LoVo (cell line): ENCODE measurements at regions not wholly inside any gene's neighbourhood (a gene's known extent, or its start where the extent isn't known, plus 50 kb on each side); places are given as distances from the start of the nearest gene placed in this dataset.
"Not testable (repeated sequence)": the region's sequence is repeated elsewhere in the genome, so short reads cannot be mapped to it uniquely, and the experiment has no call there.

Experiments used
- DNase-seq: peaks from one replicate; pipeline ENCODE4 v3.0.0-alpha.2; 2016; ENCODE audit warnings: low spot score

DNA sequence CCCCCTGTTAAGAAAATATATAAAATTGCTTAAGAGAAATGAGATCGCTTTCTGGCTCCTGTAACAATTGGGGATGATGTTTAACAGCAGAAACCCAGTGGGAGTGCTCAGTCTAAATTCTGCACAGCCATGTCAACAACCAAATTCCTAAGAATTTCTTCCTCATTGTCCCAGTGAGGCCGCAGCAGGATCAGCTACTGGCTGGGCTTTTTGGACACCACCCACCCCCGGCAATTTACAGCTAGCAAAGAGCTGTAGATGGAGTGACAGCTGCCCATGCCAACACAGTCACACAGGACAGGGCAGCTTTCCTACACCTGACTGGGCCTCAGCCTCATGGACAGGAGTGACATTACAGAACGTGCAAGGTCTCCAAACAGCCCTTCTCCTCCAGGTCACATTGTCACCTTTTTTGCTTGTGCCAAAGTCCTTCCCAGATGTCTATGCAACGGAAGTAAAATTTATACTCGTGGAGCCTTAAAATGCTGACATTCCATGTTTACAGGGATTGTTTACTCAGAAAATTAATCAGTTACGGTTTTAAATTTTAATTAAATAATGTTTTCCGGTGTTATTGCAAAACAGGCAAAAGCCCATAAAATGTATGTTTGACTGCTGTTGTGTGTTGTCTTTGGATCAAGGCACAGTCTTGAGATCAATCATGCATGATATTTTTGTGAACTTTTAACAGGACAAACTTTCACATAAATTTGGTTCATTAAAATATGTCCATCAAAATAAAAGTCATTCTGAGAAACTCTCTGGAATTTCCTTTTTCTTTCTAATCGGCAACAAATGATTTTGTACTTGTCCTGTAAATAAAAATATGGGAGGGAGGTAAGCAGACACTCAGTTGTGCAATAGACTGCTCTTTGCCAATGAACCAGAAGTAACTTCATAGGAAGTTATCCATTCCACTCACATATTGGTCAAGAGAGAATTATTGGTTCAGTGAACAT, 943.2 kb downstream of the MCTP2 start:
- no peak for DNase-seq

DNA sequence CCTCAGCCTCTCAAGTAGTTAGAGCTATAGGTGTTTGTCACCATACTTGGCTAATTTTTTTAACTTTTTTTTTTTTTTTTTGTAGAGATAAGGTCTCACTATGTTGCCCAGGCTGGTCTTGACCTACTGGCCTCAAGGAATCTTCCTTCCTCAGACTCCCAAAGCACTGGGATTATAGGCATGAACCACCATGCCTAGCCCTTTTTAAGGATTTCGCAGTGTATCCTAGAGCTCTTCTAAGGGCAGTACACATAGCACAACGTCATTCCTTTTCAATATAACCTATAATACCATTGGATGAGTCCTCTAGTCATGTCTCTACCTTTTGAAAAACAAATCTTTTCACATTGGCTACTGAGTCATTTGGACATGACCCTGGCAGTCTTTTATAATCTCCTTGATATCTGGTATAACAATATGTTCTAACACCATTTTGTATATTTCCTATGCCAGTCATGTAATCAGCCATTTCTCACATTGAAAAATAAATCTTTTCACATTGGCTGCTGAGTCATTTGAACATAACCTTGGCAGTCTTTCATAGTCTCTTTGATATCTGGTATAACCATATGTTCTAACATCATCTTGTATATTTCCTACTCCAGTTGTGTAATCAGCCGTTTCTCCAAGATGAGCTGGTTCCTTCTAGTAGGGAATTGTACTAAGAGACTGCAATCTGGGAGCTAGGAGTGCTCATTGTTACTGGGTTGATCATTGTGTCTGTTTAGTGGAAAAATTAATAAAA, 944.7 kb downstream of the MCTP2 start:
- no peak for DNase-seq

DNA sequence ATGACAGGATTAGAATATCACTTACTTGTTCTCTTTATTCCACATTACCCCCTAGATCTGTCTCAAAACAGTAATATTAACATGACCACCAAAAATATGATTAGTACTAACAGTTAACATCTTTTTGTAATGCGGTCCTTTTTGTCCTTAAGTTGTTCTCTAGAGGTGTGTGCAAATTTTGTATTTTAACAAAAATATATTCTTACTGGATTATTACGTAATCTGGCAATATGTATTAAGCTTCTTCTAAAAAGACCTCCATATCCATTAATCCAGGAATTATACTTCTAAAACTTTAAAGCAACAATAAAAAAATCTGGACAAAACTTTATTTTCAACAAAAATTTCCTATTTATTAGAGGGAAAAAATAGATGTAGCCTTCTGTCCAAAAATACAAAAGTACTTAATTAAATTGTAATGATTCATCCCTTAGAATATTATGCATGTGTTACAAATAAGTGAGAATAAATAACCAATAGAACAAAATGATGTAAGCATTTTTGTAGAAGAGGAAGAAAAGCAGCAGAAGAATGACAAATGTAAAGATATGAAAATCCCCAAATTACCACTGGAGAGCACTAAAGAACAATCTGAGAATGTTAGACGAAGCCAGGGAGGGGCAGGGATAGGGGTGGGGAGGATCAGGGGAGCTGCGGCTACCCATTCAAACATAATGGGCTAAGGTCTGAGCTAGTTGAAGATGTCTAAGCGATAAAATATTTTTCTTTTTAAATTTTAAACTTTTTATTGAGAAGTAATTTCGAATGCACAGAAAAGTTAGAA, 945.6 kb downstream of the MCTP2 start:
- no peak for DNase-seq

DNA sequence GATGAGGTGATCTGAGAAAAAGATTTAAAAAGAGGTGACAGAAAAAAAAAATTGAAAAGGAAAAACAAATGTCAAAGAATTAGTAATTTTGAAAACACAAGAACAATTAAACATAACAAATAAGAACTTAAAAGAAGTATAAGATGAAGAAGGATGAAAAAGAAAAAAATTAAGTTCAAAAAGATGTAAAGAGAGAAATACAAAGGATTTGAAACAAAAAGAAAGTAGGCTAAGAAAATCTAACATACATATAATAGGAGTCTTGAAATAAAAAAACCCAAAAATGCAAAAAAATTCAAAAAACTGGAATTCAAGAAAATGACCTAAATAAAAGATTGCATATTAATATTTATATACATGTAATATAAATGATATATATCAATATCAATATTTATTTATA, 949.2 kb downstream of the MCTP2 start:
- DNase-seq = no peak

DNA sequence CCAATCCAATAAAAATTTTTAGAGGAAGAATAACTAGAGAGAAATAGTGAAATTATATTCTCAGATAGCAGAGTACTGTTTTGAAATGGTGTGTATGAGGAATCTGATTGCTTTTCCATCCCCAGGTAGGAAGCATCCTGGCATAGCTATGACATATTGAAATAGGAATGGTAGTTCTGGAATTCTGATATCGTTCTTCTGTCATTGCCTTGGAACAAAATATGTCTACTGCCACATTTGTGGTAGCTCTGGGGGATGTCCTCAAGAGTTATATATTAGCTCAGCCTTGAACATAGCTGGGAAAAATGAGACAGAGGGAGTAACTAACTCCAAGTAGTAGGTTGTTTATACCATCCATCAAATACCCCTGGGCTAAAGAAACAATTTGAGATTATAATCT, 950.7 kb downstream of the MCTP2 start:
- no peak for DNase-seq

DNA sequence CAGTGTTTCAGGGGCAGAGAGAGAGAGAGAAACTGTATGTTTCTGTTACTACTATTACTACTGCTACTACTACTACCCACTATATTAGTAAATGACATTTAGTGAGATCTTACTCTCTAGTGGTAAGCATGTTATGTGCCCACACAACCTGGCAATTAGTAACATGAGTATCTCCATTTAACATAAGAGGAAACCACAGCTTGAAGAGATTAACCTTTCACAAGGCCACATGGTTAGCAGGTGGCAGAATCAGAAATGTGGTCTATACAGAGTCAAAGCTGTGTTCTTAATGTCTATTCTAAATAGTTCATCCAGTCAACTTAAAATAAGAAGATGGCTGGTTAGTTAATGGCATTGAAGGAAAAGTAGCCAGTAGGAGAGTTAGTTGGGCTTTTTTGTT, 961.6 kb downstream of the MCTP2 start:
- no peak for DNase-seq

DNA sequence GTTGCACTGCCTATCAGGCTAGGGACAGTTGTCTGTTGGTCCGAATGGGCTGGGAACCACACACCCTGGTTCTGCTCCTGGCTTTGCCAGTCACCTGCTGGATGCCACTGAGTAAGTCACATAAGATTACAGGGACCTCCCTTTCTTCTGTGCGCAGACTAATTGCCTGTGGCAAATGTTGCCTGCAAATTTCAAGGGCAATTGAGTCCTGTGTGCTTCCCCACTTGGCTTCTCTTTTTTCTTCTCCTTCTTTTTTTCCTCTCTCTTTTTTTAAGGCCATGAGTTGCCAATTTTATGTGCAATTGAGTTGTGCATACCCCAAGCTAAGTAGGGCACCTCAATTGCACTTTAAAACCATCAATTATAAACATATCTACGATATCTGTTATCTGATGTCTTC, 963.4 kb downstream of the MCTP2 start:
- no peak for DNase-seq

DNA sequence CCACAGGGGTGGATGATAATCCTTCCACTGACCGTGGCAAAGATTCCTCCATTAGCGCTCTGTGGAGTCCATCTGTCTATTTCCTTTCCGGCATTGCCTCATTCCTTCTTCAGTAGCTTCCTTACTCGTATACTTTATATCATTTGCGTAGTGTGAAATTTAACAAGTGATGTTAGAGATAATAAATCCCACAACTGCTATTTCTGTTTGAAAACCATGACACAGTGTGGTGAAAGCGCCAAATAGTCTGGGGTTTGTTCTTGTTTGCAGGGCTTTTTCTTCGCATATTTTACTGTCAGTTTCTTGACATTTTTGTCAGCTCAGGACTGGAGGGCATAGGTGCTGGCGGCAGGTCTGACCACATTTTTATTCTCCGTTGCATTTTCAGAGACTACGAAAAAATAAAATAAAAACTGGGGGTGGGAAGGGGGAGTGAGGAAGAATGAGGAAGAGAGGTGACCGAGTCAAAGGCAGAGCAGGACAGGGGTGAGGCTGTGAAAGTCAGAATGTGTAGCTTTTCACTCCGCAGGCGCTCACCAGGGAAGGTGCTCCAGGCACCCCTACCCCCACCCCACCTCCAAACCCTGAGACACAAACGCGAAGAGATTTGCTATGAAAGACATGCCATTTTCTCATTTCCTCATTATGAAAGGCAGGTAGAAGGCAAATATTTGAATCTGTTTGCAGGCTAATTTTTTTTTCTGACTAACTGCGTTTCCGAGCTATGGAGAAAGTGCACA, 965.0 kb downstream of the MCTP2 start:
- no peak for DNase-seq

DNA sequence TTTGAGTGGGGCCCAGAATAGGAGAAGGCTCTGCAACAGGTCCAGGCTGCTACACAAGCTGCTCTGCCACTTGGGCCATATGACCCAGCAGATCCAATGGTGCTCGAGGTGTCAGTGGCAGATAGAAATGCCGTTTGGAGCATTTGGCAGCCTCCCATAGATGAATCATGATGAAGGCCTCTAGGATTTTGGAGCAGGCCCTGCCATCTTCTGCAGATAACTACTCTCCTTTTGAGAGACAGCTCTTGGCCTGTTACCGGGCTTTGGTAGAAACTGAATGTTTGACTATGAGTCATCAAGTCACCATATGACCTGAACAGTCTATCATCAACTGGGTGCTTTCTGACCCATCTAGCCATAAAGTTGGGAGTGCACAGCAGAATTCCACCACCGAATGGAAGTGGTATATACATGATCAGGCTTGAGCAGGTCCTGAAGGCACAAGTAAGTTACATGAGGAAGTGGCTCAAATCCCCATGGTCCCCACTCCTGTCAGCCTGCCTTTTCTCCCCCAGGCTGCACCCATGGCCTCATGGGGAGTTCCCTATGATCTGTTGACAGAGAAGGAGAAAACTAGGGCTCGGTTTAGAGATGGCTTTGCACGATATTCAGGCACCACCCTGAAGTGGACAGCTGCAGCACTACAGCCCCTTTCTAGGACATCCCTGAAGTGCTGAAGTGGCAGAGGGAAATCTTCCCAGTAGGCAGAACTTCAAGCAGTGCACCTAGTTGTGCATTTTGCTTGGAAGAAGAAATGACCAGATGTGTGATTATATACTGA, 971.4 kb downstream of the MCTP2 start:
- no peak for DNase-seq

DNA sequence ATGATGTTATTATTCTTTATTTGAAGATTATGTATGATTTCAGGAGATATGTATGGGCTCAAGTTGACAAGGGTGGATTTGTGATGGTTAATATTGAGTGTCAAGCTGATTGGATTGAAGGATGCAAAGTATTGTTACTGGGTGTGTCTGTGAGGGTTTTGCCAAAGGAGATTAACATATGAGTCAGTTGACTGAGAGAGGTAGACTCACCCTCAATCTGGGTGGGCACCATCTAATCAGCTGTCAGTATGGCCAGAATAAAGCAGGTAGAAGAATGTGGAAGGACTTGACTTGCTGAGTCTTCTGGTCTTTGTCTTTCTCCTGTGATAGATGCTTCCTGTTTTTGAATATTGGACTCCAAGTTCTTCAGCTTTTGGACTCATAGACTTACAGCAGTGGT, 973.7 kb downstream of the MCTP2 start:
- no peak for DNase-seq

DNA sequence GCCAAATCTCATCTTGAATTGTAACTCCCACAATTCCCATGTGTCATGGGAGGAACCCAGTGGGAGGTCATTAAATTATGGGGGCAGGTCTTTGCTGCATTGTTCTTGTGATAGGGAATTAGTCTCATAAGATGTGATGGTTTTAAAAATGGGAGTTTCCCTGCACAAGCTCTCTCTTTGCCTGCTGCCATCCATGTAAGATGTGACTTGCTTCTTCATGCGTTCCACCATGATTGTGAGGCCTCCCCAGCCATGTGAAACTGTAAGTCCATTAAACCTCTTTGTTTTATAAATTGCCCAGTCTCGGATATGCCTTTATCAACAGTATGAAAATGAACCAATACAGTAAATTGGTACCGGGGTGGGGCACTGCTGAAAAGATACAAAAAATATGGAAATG, 974.5 kb downstream of the MCTP2 start:
- not testable (repeated sequence) for DNase-seq

DNA sequence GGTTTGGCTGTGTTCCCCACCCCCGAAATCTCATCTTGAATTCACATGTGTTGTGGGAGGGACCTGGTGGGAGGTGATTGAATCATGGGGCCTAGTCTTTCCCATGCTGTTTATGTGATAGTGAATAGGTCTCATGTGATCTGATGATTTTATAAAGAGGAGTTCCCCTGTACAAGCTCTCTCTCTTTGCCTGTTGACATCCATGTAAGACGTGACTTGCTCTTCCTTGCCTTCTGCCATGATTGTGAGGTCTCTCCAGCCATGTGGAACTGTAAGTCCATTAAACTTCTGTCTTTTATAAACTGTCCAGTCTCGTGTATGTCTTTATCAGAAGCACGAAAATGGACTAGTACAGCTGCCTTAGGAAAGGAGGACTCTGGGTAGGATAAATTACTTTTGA, 976.7 kb downstream of the MCTP2 start:
- DNase-seq = no peak

DNA sequence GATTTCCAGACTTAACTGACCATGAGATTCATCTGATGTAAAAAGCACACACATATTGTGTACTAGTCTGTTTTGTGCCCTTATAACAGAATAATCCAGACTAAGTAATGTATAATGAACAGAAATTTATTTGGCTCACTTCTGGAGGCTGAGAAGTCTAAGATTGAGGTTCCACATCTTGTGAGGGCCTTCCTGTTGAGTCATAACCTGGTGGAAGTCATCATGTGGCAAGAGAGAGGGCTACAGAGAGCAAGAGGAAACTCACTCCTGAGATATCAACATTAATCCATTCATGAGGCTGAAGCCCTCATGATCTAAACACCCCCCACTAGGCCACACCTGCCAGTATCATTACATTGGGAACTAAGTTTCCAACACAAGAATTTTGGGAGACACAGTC, 977.6 kb downstream of the MCTP2 start:
- no peak for DNase-seq

DNA sequence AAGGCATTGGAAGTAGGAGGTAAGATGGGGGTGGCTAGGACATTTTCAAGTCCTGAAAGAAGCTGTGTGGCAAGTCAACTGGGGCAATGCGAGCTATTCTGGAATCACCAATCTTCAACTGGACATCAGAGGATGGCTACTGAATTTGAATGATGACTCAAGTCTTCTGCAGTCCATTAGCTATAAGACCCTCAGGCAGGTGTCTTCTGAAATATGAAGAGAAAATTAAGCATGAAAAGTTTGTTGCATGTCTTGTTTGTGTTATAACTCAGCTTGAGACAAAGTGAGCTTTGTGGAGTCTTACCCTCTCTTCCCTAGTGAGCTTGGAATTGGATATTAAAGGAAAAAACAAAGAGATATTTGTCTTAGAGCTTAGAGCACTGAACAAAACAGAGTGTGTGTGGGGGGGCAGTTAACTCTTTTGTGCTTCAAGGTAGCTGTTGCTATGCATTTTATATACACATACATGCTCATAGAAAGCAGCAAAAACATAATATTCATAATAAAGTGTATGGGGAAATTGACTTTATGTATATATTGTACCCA, 979.1 kb downstream of the MCTP2 start:
- DNase-seq = no peak

DNA sequence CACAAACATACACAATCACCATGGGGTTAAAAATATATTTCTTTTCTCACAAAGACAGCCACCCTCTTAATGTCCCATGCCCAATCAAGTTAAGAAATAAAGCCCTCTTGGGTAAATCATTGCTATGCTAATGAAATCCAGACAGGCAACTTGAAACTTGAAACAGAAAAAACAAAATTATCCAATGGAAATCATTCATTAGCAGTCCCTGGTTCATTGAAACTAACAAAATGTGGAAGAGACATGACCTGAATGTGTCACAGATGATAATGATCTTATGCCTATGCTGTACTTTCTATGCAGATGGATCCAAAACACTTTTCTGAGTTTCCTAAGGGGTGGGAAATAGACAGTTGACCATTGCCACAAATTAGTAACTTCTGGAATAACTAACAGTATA, 983.7 kb downstream of the MCTP2 start:
- no peak for DNase-seq

DNA sequence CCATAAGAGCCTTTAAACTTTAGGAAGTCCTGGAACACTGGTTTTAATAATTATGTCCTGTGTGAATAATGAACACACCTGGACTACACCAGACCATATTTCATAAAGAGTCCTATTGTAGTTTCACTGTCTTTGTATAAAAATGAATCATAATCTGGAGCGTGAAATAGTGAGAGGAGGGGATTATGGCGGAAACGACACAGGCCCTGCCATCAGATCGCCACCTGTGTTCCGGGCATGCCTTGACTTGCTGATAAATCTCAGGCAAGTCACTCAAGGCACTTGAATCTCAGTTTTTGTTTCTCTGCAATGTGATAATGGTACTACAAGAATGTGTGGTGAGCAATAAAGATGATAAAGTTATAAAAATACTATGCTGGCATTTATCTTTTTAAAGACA, 995.5 kb downstream of the MCTP2 start:
- DNase-seq = no peak

DNA sequence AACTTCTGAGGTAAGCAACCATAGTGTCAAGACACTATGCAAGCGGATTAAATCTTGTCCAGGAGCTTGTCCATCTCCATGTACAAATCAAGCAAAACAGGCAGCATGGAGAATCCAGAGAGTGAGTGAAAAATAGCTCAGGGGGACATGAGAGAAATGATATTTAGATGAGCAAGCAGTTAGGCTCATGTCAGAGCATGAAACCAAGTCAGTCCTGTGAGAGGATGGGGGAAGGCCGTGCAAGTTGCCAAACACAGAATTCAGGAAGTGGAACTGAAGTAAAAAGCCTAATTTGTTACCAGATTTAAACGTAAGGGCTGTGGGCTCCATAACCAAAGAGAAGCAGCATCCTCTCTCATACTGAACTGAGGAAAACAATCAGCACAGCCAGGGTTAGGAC, 995.9 kb downstream of the MCTP2 start:
- no peak for DNase-seq

DNA sequence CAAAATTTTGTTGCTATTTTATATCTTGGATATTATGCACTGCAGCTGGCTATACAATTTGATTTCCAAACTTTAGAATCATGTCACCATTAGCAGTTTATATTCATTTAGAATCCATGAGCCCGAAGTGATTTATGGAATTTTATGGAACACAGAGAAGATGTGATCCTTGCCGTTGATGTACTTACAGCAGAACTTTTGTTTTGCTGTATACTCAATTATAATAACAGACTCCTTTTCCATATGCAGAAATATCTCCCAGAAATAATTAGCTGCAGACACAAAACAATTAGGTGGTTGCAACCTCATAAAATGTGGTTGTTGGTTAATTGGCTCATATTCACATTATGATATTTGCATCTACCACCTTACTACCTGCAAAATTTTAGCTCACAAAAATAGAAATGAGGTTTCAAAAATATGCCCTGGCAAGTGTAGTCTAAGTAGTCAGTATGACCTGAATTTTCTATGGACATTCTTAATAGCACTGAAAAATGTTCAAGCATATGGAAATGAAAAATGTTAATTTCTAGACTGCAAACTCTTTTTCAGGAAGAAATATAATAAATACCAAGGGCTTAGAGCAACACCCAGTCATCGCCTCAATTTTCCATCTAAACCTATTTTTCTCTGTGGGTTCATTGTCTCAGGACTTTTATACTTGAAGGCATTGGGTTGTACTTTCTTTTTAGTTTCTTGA, 997.6 kb downstream of the MCTP2 start:
- DNase-seq = no peak

DNA sequence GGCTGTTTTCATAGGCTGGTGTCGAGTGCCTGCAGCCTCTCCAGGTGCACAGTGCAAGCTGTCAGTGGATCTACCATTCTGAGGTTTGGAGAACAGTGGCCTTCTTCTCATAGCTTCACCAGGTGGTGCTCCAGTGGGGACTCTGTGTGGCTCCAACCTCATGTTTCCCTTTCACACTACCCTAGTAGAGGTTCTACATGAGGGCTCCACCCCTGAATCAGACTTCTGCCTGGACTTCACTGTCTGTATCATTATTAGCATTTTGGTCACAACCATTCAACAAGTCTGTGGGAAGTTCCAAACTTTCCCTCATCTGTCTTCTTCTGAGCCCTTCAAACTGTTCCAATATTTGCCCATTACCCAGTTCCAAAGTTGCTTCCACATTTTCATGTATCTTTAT, 1003.7 kb downstream of the MCTP2 start:
- DNase-seq = no peak
